Keratinocyte (primary cell): ENCODE measurements at regions not wholly inside any gene's neighbourhood (a gene's known extent, or its start where the extent isn't known, plus 50 kb on each side); places are given as distances from the start of the nearest gene placed in this dataset.

Source experiments
- EZH2 ChIP-seq: IDR thresholded peaks from one replicate; pipeline ENCODE4 v1.6.1; 2012; ENCODE audit warnings: inconsistent platforms, mild to moderate bottlenecking, low read length, moderate library complexity
- TF ChIP-seq, protein P1 (sequence below), 3 experiments: IDR thresholded peaks in 1 of 3; conservative IDR thresholded peaks in 1 of 3; optimal IDR thresholded peaks in 1 of 3; 2 replicates in 2 of 3; 3 replicates in 1 of 3; pipeline versions ENCODE3 to v1.5.1; 2011; ENCODE audit warnings: low read length in 3 of 3, mild to moderate bottlenecking in 3 of 3, moderate library complexity in 2 of 3, control low read depth in 1 of 3, inconsistent platforms in 1 of 3; ENCODE audit not compliant: insufficient read depth in 2 of 3; ENCODE audit errors: extremely low read depth in 1 of 3

DNA sequence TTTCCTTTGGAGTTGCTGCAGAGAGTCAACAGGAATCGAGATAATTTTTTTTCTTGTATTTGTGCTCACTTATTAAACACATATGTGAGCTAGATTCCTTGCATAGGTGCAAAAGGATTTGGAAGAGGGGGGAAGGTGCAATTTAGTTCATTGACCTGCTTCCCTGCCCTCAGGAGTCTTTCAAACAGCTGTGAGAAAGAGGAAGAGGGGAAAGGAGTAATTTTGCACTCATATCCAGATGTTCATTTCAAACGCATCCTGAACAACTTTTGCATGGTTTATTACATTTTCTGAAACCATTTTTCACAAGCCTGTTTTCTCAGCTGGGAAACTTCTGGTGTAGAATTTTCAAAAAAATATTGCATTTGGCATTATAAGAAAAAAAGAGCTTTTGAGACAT is 795.0 kb downstream of the MAFB start:
- no peak for TF ChIP-seq EZH2
- TF ChIP-seq, protein P1, sequence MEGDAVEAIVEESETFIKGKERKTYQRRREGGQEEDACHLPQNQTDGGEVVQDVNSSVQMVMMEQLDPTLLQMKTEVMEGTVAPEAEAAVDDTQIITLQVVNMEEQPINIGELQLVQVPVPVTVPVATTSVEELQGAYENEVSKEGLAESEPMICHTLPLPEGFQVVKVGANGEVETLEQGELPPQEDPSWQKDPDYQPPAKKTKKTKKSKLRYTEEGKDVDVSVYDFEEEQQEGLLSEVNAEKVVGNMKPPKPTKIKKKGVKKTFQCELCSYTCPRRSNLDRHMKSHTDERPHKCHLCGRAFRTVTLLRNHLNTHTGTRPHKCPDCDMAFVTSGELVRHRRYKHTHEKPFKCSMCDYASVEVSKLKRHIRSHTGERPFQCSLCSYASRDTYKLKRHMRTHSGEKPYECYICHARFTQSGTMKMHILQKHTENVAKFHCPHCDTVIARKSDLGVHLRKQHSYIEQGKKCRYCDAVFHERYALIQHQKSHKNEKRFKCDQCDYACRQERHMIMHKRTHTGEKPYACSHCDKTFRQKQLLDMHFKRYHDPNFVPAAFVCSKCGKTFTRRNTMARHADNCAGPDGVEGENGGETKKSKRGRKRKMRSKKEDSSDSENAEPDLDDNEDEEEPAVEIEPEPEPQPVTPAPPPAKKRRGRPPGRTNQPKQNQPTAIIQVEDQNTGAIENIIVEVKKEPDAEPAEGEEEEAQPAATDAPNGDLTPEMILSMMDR (optimal IDR thresholded peaks at IDR 0.05 in 1 of 3, IDR thresholded peaks at IDR 0.05 in 1 of 3, conservative IDR thresholded peaks at IDR 0.05 in 1 of 3; ENCODE audit: extremely low read depth in 1 of 3, insufficient read depth in 2 of 3, low read length in 3 of 3), result no peak
